ENCODE measurements at regions not wholly inside any gene's neighbourhood (a gene's known extent, or its start where the extent isn't known, plus 50 kb on each side); places are given as distances from the start of the nearest gene placed in this dataset.

- TF ChIP-seq TSHZ1 (tag by site-specific recombination; IDR thresholded peaks at IDR 0.05; ENCODE audit: borderline replicate concordance) (no peak), ZSCAN5A (tag by site-specific recombination; IDR thresholded peaks at IDR 0.05) (no peak), CTCF (tag by site-specific recombination; IDR thresholded peaks at IDR 0.05) (no peak), ZNF146 (tag by site-specific recombination; IDR thresholded peaks at IDR 0.05) (no peak), ZBTB1 (tag by site-specific recombination; IDR thresholded peaks at IDR 0.05) (no peak), ZNF114 (tag by site-specific recombination; IDR thresholded peaks at IDR 0.05) (no peak), ZNF830 (tag by site-specific recombination; IDR thresholded peaks at IDR 0.05; ENCODE audit: low read depth) (no peak), ZNF555 (tag by site-specific recombination; conservative IDR thresholded peaks at IDR 0.05) (no peak), YY1 (tag by site-specific recombination; IDR thresholded peaks at IDR 0.05) (no peak)
These were observed 97.7 kb upstream of the CHRNA7 start for GRCh38 chr15:31932576-31932975.

Data from HEK293 (cell line).